WTC11 (cell line): ENCODE measurements at regions not wholly inside any gene's neighbourhood (a gene's known extent, or its start where the extent isn't known, plus 50 kb on each side); places are given as distances from the start of the nearest gene placed in this dataset.

Experiments
- ATAC-seq: fragments of 200-7000 bp; cut with Tn5 transposase; 2 replicates; pipeline ENCODE4 v1.10.0; 2021; ENCODE audit warnings: mild to moderate bottlenecking, moderate library complexity
- CTCF ChIA-PET: fragments of 300-600 bp; sonication (Branson Sonifier 250); formaldehyde crosslinking; loops from one replicate; lab custom pipeline; 2021; ENCODE audit warnings: antibody characterized with exemption; lab: Charles Lee
- POLR2A ChIA-PET: fragments of 350-600 bp; sonication (Branson Sonifier 250); formaldehyde crosslinking; loops from one replicate; lab custom pipeline; 2021; ENCODE audit warnings: antibody characterized with exemption; lab: Charles Lee
- DNase-seq: peaks from one replicate; pipeline ENCODE4 v3.0.0; 2021; ENCODE audit warnings: low spot score
- H3K27ac Mint-ChIP-seq: 2 replicates; pipeline ENCODE4 v1.8.0; 2021; ENCODE audit warnings: mixed read lengths
- H3K27me3 Mint-ChIP-seq: 2 replicates; pipeline ENCODE4 v1.8.0; 2021; ENCODE audit warnings: low read depth, mild to moderate bottlenecking, moderate library complexity, mixed read lengths
- H3K36me3 Mint-ChIP-seq: 2 replicates; pipeline ENCODE4 v1.8.0; 2021; ENCODE audit warnings: mixed read lengths
- H3K4me1 Mint-ChIP-seq: 2 replicates; pipeline ENCODE4 v1.8.0; 2022; ENCODE audit warnings: mixed read lengths
- H3K4me3 Mint-ChIP-seq: 2 replicates; pipeline ENCODE4 v1.8.0; 2021; ENCODE audit warnings: mild to moderate bottlenecking, moderate library complexity, mixed read lengths
- H3K9me3 Mint-ChIP-seq: 2 replicates; pipeline ENCODE4 v1.8.0; 2021; ENCODE audit warnings: mixed read lengths
- ATF2 ChIP-seq: sonication (generic); formaldehyde crosslinking; IDR thresholded peaks from 2 replicates; pipeline ENCODE4 v1.8.1; 2022; ENCODE audit warnings: low read depth, missing genetic modification reagents, borderline replicate concordance
- ATF6 ChIP-seq: sonication (generic); formaldehyde crosslinking; IDR thresholded peaks from 2 replicates; pipeline ENCODE4 v1.8.1; 2023; ENCODE audit warnings: mild to moderate bottlenecking, missing genetic modification reagents
- FOXK1 ChIP-seq: sonication (generic); formaldehyde crosslinking; IDR thresholded peaks from 2 replicates; pipeline ENCODE4 v1.8.0; 2022; ENCODE audit warnings: mild to moderate bottlenecking, moderate library complexity, missing genetic modification reagents
- FOXP1 ChIP-seq: sonication (generic); formaldehyde crosslinking; IDR thresholded peaks from 2 replicates; pipeline ENCODE4 v1.8.0; 2022; ENCODE audit warnings: missing genetic modification reagents, mild to moderate bottlenecking, moderate library complexity, borderline replicate concordance
- GABPB1 ChIP-seq: sonication (generic); formaldehyde crosslinking; IDR thresholded peaks from 2 replicates; pipeline ENCODE4 v1.8.1; 2023; ENCODE audit warnings: mild to moderate bottlenecking, missing genetic modification reagents
- GTF2I ChIP-seq: fragments of 250-450 bp; sonication (Bioruptor Pico); conservative IDR thresholded peaks from 2 replicates; pipeline ENCODE4 v1.4.0; 2021; ENCODE audit warnings: mild to moderate bottlenecking
- JAZF1 ChIP-seq: fragments of 250-450 bp; sonication (Bioruptor Pico); IDR thresholded peaks from 2 replicates; pipeline ENCODE4 v1.9.0; 2021; ENCODE audit warnings: moderate library complexity, mild to moderate bottlenecking, inconsistent platforms
- MAX ChIP-seq: sonication (generic); formaldehyde crosslinking; IDR thresholded peaks from 2 replicates; pipeline ENCODE4 v1.8.0; 2022; ENCODE audit warnings: mild to moderate bottlenecking, missing genetic modification reagents
- MXD4 ChIP-seq: fragments of 250-450 bp; sonication (Bioruptor Pico); IDR thresholded peaks from 2 replicates; pipeline ENCODE4 v1.8.0; 2021; ENCODE audit warnings: mild to moderate bottlenecking, moderate library complexity, borderline replicate concordance
- PRRX2 ChIP-seq: fragments of 250-450 bp; sonication (Bioruptor Pico); IDR thresholded peaks from 2 replicates; pipeline ENCODE4 v1.8.0; 2021; ENCODE audit warnings: mild to moderate bottlenecking
- SOX15 ChIP-seq: fragments of 250-450 bp; sonication (Bioruptor Pico); IDR thresholded peaks from 2 replicates; pipeline ENCODE4 v1.9.0; 2021; ENCODE audit warnings: mild to moderate bottlenecking
- STAT6 ChIP-seq: sonication (generic); formaldehyde crosslinking; conservative IDR thresholded peaks from 2 replicates; pipeline ENCODE4 v1.8.1; 2023; ENCODE audit warnings: mild to moderate bottlenecking, low read depth, missing genetic modification reagents, moderate library complexity
- TEAD1 ChIP-seq: sonication (generic); formaldehyde crosslinking; IDR thresholded peaks from 2 replicates; pipeline ENCODE4 v1.8.0; 2022; ENCODE audit warnings: mild to moderate bottlenecking, missing genetic modification reagents
- TEAD4 ChIP-seq: sonication (generic); formaldehyde crosslinking; IDR thresholded peaks from 2 replicates; pipeline ENCODE4 v1.8.0; 2022; ENCODE audit warnings: mild to moderate bottlenecking, missing genetic modification reagents
- TP53 ChIP-seq: sonication (generic); formaldehyde crosslinking; IDR thresholded peaks from 2 replicates; pipeline ENCODE4 v1.8.1; 2023; ENCODE audit warnings: mild to moderate bottlenecking, missing genetic modification reagents
- ZNF219 ChIP-seq: sonication (generic); formaldehyde crosslinking; IDR thresholded peaks from 2 replicates; pipeline ENCODE4 v1.8.0; 2023; ENCODE audit warnings: missing genetic modification reagents, mild to moderate bottlenecking, borderline replicate concordance
- ZNF512 ChIP-seq: sonication (generic); formaldehyde crosslinking; IDR thresholded peaks from 2 replicates; pipeline ENCODE4 v1.8.1; 2022; ENCODE audit warnings: missing genetic modification reagents, borderline replicate concordance
- TF ChIP-seq, protein P1 (sequence below): sonication (generic); formaldehyde crosslinking; IDR thresholded peaks from 2 replicates; pipeline ENCODE4 v1.8.1; 2023; ENCODE audit warnings: mild to moderate bottlenecking, moderate library complexity, missing genetic modification reagents
- TF ChIP-seq, protein P2 (sequence below): fragments of 250-450 bp; sonication (Bioruptor Pico); IDR thresholded peaks from 2 replicates; pipeline ENCODE4 v1.9.0; 2021; ENCODE audit warnings: mild to moderate bottlenecking
- TF ChIP-seq, protein P3 (sequence below): fragments of 250-450 bp; sonication (Bioruptor Pico); conservative IDR thresholded peaks from 2 replicates; pipeline ENCODE4 v1.9.0; 2021; ENCODE audit warnings: mild to moderate bottlenecking

- DNase-seq (no peak), ATAC-seq (peak; percentile 65)
- CTCF ChIA-PET: no interaction called here
- POLR2A ChIA-PET: no interaction called here
- Mint-ChIP-seq H3K9me3 (no peaks in the 10 kb centered on the region), H3K4me3 (no peak overlapping the region), H3K4me1 (peaks cover 19% of the 10 kb centered on the region), H3K27ac (peak overlapping the region; percentile 76; the same call in 1 of the 2 replicates), H3K27me3 (no peaks in the 10 kb centered on the region), H3K36me3 (no peaks in the 10 kb centered on the region)
- TF ChIP-seq GTF2I (CRISPR knock-in tag) (no peak), FOXP1 (no peak), MAX (CRISPR knock-in tag) (no peak), ATF6 (no peak), TEAD1 (CRISPR knock-in tag) (no peak), TEAD4 (CRISPR knock-in tag) (no peak), ZNF219 (CRISPR knock-in tag) (no peak), PRRX2 (CRISPR knock-in tag) (no peak), JAZF1 (CRISPR knock-in tag) (no peak), SOX15 (CRISPR knock-in tag) (no peak), MXD4 (CRISPR knock-in tag) (no peak), ZNF512 (CRISPR knock-in tag) (no peak), STAT6 (CRISPR knock-in tag) (no peak), FOXK1 (CRISPR knock-in tag) (no peak)
- TF ChIP-seq, protein P1, sequence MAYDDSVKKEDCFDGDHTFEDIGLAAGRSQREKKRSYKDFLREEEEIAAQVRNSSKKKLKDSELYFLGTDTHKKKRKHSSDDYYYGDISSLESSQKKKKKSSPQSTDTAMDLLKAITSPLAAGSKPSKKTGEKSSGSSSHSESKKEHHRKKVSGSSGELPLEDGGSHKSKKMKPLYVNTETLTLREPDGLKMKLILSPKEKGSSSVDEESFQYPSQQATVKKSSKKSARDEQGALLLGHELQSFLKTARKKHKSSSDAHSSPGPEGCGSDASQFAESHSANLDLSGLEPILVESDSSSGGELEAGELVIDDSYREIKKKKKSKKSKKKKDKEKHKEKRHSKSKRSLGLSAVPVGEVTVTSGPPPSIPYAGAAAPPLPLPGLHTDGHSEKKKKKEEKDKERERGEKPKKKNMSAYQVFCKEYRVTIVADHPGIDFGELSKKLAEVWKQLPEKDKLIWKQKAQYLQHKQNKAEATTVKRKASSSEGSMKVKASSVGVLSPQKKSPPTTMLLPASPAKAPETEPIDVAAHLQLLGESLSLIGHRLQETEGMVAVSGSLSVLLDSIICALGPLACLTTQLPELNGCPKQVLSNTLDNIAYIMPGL (CRISPR knock-in tag): no peak
- TF ChIP-seq, protein P2, sequence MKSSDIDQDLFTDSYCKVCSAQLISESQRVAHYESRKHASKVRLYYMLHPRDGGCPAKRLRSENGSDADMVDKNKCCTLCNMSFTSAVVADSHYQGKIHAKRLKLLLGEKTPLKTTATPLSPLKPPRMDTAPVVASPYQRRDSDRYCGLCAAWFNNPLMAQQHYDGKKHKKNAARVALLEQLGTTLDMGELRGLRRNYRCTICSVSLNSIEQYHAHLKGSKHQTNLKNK: no peak
Observed at GRCh38 chr1:178629252-178630154, 95.5 kb upstream of the RALGPS2 start.

DNA sequence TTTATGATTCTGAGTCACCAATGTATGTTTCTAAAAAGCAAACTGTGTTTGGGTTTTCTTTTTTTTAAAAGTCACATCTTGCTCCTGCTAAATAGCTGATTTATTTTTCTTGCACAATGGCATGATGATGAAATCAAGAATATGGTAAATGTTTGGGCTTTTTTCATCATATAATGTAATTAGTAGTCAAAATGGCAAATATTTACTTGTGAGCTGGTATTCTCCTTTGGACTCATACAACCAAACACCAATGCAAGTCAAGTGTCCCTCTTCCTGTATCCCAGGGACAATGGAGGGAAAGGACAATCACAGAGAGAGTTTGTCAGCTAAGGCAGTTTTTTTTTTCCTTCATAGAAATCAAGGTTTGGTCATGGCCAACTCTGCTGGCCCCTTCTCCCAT, 94.6 kb upstream of the RALGPS2 start:
- H3K36me3 Mint-ChIP-seq: no peaks in the 10 kb centered on the region
- H3K4me3 Mint-ChIP-seq: no peak overlapping the region
- ChIA-PET POLR2A (no interaction called here), CTCF (no interaction called here)
- ATAC-seq (no peak), DNase-seq (no peak)
- no peaks in the 10 kb centered on the region for H3K9me3 Mint-ChIP-seq
- no peaks in the 10 kb centered on the region for H3K27me3 Mint-ChIP-seq
- peaks cover 19% of the 10 kb centered on the region for H3K4me1 Mint-ChIP-seq
- H3K27ac Mint-ChIP-seq: no peak overlapping the region
- TF ChIP-seq, protein P3, sequence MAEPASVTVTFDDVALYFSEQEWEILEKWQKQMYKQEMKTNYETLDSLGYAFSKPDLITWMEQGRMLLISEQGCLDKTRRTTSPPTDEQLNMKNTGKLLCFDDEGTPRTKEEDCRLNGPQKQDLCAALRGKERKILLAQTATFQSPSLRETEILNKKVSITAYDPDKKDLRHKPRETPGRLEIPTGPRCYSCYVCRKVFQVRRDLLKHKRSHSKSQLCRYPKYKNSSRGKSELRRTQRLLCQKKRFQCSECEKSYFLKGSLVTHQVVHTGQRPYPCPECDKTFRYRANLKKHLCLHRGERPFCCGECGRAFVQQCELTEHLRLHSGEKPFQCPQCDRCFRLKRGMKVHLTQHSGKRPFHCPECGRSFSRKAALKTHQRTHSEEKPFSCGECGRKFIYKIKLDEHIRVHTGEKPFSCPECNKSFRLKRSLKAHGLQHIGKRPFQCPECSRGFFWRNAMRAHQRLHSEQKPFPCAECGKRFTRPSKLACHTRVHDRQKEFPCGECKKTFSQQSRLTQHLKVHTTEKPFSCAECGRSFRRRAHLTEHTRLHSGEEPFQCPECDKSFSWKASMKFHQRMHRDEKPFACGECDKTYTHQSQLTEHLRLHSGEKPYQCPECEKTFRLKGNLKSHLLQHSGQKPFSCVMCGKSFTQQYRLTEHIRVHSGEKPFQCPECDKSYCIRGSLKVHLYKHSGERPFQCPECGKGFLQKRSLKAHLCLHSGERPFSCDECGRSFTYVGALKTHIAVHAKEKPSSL: no peak
- TF ChIP-seq TP53 (CRISPR knock-in tag) (no peak), GABPB1 (CRISPR knock-in tag) (peak; percentile 86), ATF2 (CRISPR knock-in tag) (no peak)
